A673 (cell line): ENCODE measurements at regions not wholly inside any gene's neighbourhood (a gene's known extent, or its start where the extent isn't known, plus 50 kb on each side); places are given as distances from the start of the nearest gene placed in this dataset.

Source experiments
- CTCF ChIP-seq: fragments of 300-800, 200-600 bp; sonication (generic); conservative IDR thresholded peaks from 2 replicates; pipeline ENCODE4 v1.5.1; 2017; ENCODE audit warnings: low read depth, mild to moderate bottlenecking, antibody characterized with exemption, low read length, moderate library complexity, mixed read lengths
- EZH2 ChIP-seq: fragments of 200-600 bp; sonication (generic); IDR thresholded peaks from 2 replicates; pipeline ENCODE4 v1.6.1; 2017; ENCODE audit warnings: borderline replicate concordance, low read depth, mild to moderate bottlenecking, mixed read lengths, antibody characterized with exemption, low read length; ENCODE audit not compliant: poor library complexity, severe bottlenecking

GRCh38 chr2:47260971-47261370, 84.7 kb upstream of the CALM2 start:
- TF ChIP-seq CTCF (no peak), EZH2 (no peak)
